ENCODE measurements at regions not wholly inside any gene's neighbourhood (a gene's known extent, or its start where the extent isn't known, plus 50 kb on each side); places are given as distances from the start of the nearest gene placed in this dataset.

DNA sequence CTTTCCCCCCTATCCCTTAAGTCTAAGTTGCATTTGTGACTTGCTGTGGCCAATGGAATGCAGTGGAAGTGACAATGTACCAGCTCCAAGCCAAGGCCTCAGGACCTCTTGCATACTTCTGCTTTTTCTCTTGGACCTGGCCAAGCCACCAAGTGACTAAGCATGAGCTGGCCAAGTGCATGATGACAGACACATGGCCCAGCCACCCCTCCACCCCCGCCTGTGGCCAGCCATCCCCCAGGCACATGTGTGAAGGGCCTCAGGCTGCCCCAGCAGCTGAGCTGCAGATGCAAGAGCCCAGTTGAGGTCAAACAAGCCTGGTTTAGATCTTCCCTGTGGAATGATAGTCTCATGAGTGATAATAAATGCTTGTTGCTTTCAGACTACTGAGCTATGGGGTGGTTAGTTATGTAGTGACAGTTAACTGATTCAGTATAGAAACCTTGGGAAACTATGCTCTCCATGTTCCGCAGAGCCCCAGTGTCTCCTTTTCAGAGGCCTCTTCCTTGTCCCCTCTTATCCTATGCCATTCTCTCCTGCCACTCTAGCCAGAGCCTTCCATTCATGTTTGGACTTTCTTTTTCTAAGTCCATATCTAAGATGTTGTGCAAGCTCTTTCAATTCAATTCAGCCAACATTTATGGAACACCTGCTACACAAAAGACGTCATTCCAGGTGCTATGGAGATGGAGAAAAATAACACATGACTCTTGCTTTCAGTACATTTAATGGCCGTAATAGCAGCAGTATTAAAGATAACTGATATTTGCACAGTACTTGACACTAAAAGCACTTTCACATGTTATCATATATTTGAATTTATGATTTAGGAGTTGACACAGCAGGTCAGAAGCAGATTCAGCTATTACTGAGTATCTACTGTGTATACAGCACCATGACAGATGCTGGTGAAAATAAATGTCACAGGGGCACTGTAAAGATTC lies 55.5 kb upstream of the LOXL4 start:
- Histone ChIP-seq H3K27ac (peak overlapping the region; percentile 14), H3K27me3 (no peaks in the 10 kb centered on the region)

DNA sequence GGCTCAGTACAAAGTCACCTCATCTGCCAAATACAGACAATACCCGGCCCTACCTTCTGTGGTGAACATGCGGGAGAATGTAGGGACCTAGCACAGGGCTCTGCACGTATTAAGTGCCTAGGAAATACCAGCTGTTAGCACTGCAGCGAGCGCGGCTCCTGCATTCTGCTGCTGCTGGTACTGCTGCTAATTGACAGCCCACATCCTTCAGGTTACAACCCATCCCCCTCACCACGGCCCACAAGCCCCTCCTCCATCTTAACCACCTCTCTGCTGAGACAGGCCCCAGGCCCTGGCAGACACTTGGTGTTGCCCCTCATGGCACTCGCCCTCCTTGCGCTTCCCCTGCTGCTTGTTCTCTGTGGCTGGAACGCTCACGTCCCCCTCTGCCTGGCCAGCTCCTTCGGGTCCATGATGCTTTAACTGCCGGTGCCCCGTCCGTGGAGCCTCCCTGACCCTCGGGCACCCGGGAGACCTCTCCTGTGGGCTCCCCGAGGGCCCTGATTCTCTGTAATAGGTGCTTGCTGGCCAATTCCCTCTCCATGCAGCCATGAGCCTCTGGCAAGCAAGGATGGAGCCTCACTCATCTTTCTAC lies 53.3 kb upstream of the LOXL4 start:
- WGBS = 85% methylated on average over 17 of the region's 18 CpGs
- no peak overlapping the region for H3K4me3 ChIP-seq
- no peak for DNase-seq (ENCODE audit: low spot score in 2 of 2)
- no peaks in the 10 kb centered on the region for H3K36me3 ChIP-seq
- H3K4me1 ChIP-seq = peaks cover 38% of the 10 kb centered on the region
- H3K9me3 ChIP-seq = no peaks in the 10 kb centered on the region
- H3K27ac ChIP-seq = no peak overlapping the region
- no peaks in the 10 kb centered on the region for H3K27me3 ChIP-seq
- TF ChIP-seq, protein P1, sequence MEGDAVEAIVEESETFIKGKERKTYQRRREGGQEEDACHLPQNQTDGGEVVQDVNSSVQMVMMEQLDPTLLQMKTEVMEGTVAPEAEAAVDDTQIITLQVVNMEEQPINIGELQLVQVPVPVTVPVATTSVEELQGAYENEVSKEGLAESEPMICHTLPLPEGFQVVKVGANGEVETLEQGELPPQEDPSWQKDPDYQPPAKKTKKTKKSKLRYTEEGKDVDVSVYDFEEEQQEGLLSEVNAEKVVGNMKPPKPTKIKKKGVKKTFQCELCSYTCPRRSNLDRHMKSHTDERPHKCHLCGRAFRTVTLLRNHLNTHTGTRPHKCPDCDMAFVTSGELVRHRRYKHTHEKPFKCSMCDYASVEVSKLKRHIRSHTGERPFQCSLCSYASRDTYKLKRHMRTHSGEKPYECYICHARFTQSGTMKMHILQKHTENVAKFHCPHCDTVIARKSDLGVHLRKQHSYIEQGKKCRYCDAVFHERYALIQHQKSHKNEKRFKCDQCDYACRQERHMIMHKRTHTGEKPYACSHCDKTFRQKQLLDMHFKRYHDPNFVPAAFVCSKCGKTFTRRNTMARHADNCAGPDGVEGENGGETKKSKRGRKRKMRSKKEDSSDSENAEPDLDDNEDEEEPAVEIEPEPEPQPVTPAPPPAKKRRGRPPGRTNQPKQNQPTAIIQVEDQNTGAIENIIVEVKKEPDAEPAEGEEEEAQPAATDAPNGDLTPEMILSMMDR (IDR thresholded peaks at IDR 0.05) = no peak

More for the DNA sequence above, 55.5 kb upstream of the LOXL4 start:
- Histone ChIP-seq H3K4me1 (peaks cover 28% of the 10 kb centered on the region), H3K4me3 (no peak overlapping the region), H3K9me3 (no peaks in the 10 kb centered on the region), H3K36me3 (no peaks in the 10 kb centered on the region)
- peak in 2 of 3 donors; percentile 60 to 73 for TF ChIP-seq POLR2AphosphoS5 (IDR thresholded peaks at IDR 0.05)
- TF ChIP-seq, protein P1 (IDR thresholded peaks at IDR 0.05) = no peak
- peak; percentile 84 to 88 for DNase-seq (ENCODE audit: low spot score in 2 of 2)
- 76% methylated on average over 4 of the region's 4 CpGs for WGBS

DNA sequence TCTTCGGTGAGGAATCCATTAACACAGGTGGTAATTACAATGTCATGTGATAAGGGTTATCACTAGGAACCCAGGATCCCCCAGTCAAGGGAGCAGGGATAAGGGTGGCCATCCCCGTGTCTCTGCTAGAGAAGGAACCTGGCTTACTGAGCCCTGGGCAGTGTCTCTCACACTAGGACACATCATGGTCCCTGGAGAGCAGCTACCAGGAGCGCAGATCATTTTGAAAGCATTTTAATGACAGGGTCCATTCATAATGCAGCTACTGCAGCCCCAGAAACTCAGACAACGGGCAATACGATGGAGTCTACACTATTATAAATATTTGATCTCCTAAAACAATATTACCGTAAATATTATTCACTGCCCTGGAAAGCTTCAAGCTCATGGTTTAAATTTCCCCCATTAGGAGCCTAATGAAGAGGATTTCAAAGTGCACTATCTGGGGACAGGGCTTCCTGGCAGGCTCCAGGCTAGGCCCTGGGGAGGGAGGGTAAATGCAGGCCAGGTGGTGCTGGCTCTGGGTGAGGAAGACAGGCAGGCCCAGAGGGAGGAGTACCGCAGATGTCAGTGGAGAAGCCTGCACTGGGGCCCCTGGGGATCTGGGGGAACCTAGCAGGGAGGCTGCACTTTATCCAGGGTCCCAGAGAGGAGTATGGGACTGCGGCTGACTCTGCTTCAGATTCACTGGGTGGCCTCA lies 52.6 kb upstream of the LOXL4 start:
- H3K36me3 ChIP-seq = no peaks in the 10 kb centered on the region
- no peaks in the 10 kb centered on the region for H3K9me3 ChIP-seq
- no peak overlapping the region for H3K4me3 ChIP-seq
- TF ChIP-seq, protein P1 (IDR thresholded peaks at IDR 0.05) = no peak
- H3K27ac ChIP-seq = no peak overlapping the region
- H3K27me3 ChIP-seq = no peaks in the 10 kb centered on the region
- 94% methylated on average over 7 of the region's 8 CpGs for WGBS
- no peak for DNase-seq (ENCODE audit: low spot score in 2 of 2)
- peaks cover 43% of the 10 kb centered on the region for H3K4me1 ChIP-seq

DNA sequence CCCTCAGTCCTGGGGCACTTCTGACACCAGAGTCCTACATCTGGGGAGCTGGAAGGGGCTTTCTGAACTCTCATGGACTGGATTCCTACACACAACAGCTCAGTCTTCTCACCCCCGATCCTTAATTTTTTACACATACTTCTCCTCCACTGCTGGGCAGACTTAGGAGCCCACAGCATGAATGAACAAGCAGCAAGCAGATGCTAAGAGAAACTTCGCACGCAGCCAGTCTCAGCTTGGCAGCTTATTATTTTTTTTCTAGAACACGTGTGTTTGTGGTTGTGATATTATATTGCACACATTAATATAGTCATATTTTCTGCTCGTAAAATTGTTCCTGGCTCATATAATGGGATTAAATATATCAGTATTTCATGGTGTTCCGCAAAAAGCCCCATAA lies 50.9 kb upstream of the LOXL4 start:
- no peak overlapping the region for H3K27ac ChIP-seq
- no peaks in the 10 kb centered on the region for H3K27me3 ChIP-seq
- no peak for DNase-seq (ENCODE audit: low spot score in 2 of 2)
- peaks cover 46% of the 10 kb centered on the region for H3K4me1 ChIP-seq
- H3K4me3 ChIP-seq = no peak overlapping the region
- H3K9me3 ChIP-seq = no peaks in the 10 kb centered on the region
- no peaks in the 10 kb centered on the region for H3K36me3 ChIP-seq
- 34% methylated on average over 6 of the region's 6 CpGs for WGBS
- TF ChIP-seq POLR2AphosphoS5 (IDR thresholded peaks at IDR 0.05) (no peak), POLR2A (IDR thresholded peaks at IDR 0.05) (no peak), EP300 (IDR thresholded peaks at IDR 0.05) (no peak)
- TF ChIP-seq, protein P1 (IDR thresholded peaks at IDR 0.05) = no peak

Data from suprapubic skin (tissue), 4 donors.